SK-N-SH (cell line): ENCODE measurements at regions not wholly inside any gene's neighbourhood (a gene's known extent, or its start where the extent isn't known, plus 50 kb on each side); places are given as distances from the start of the nearest gene placed in this dataset.

Experiments
- CTCF ChIP-seq: fragments of 200-600 bp; sonication (generic); IDR thresholded peaks from 2 replicates; pipeline ENCODE4 v1.6.1; 2017; ENCODE audit warnings: antibody characterized with exemption, mild to moderate bottlenecking, moderate library complexity
- EP300 ChIP-seq, 2 experiments: IDR thresholded peaks; 2 replicates each; pipeline versions ENCODE4 v1.4.0 to v1.6.1; 2012; ENCODE audit warnings: borderline replicate concordance in 1 of 2, low read depth in 1 of 2, low read length in 1 of 2
- EZH2phosphoT487 ChIP-seq: fragments of 200-600 bp; sonication (generic); IDR thresholded peaks from 2 replicates; pipeline ENCODE4 v1.6.1; 2017; ENCODE audit warnings: low read depth, mixed run types, mild to moderate bottlenecking, antibody characterized with exemption, moderate library complexity, borderline replicate concordance
- FOXJ3 ChIP-seq: sonication (generic); formaldehyde crosslinking; IDR thresholded peaks from 2 replicates; pipeline ENCODE4 v1.5.1; 2020; ENCODE audit warnings: mild to moderate bottlenecking, missing genetic modification reagents
- MAX ChIP-seq: IDR thresholded peaks from 2 replicates; pipeline ENCODE4 v1.4.0; 2012; ENCODE audit warnings: low read depth
- MXI1 ChIP-seq: IDR thresholded peaks from 2 replicates; pipeline ENCODE4 v1.6.1; 2012; ENCODE audit warnings: mild to moderate bottlenecking, low read depth, low read length, improper control_type of control experiment
- POLR2AphosphoS5 ChIP-seq: IDR thresholded peaks from 2 replicates; pipeline ENCODE4 v1.6.1; 2012; ENCODE audit warnings: low read depth, low read length
- RAD21 ChIP-seq: IDR thresholded peaks from 2 replicates; pipeline ENCODE4 v1.6.1; 2012; ENCODE audit warnings: mild to moderate bottlenecking, low read length
- REST ChIP-seq: IDR thresholded peaks from 2 replicates; pipeline ENCODE4 v1.6.1; 2012; ENCODE audit warnings: mild to moderate bottlenecking, low read depth, low read length, moderate library complexity
- RXRA ChIP-seq: IDR thresholded peaks from 2 replicates; pipeline ENCODE4 v1.4.0; 2012; ENCODE audit warnings: low read depth, mild to moderate bottlenecking, borderline replicate concordance
- TCF12 ChIP-seq: IDR thresholded peaks from 2 replicates; pipeline ENCODE4 v1.4.0; 2012
- TEAD4 ChIP-seq: IDR thresholded peaks from 2 replicates; pipeline ENCODE4 v1.4.0; 2012; ENCODE audit warnings: mild to moderate bottlenecking, borderline replicate concordance; ENCODE audit not compliant: insufficient read depth
- USF2 ChIP-seq: fragments of 150-350 bp; IDR thresholded peaks from 2 replicates; pipeline ENCODE4 v1.6.1; 2017; ENCODE audit warnings: antibody characterized with exemption, low read length, low read depth, borderline replicate concordance
- YY1 ChIP-seq: IDR thresholded peaks from 2 replicates; pipeline ENCODE4 v1.4.0; 2012; ENCODE audit warnings: low read depth, mild to moderate bottlenecking

- TF ChIP-seq CTCF (no peak), POLR2AphosphoS5 (no peak), REST (no peak), USF2 (no peak), MAX (no peak), RAD21 (no peak), RXRA (no peak), TEAD4 (no peak), YY1 (no peak), MXI1 (no peak), FOXJ3 (no peak), EP300 (IDR thresholded peaks at IDR 0.05; ENCODE audit: borderline replicate concordance in 1 of 2, low read depth in 1 of 2, low read length in 1 of 2) (no peak), EZH2phosphoT487 (no peak), TCF12 (no peak)
Observed at GRCh38 chr15:92819278-92820235, 80.6 kb upstream of the CHD2 start.
